Trophoblast cell (in vitro differentiated cells and primary cell): ENCODE measurements at regions not wholly inside any gene's neighbourhood (a gene's known extent, or its start where the extent isn't known, plus 50 kb on each side); places are given as distances from the start of the nearest gene placed in this dataset.

ENCODE experiments used
- DNase-seq, 2 donors: peaks; one replicate each; pipeline ENCODE4 v3.0.0-alpha.2; 2016
- H2AFZ ChIP-seq: 2 replicates; pipeline ENCODE4 v1.6.1; 2013; ENCODE audit warnings: low read length, moderate library complexity, mild to moderate bottlenecking; ENCODE audit not compliant: insufficient read depth, poor library complexity
- H2AK5ac ChIP-seq: 2 replicates; pipeline ENCODE4 v1.6.1; 2013; ENCODE audit warnings: mild to moderate bottlenecking, low read length
- H2BK120ac ChIP-seq: 2 replicates; pipeline ENCODE4 v1.6.1; 2013; ENCODE audit warnings: low read length, mild to moderate bottlenecking, moderate library complexity; ENCODE audit not compliant: insufficient read depth, poor library complexity
- H2BK12ac ChIP-seq: 2 replicates; pipeline ENCODE4 v1.6.1; 2013; ENCODE audit warnings: mild to moderate bottlenecking, low read length, moderate library complexity
- H2BK5ac ChIP-seq: 2 replicates; pipeline ENCODE4 v1.6.1; 2013; ENCODE audit warnings: low read length, low read depth, moderate library complexity, mild to moderate bottlenecking; ENCODE audit not compliant: poor library complexity
- H3K14ac ChIP-seq: 2 replicates; pipeline ENCODE4 v1.6.1; 2013; ENCODE audit warnings: mild to moderate bottlenecking, low read length
- H3K18ac ChIP-seq: 2 replicates; pipeline ENCODE4 v1.6.1; 2013; ENCODE audit warnings: mild to moderate bottlenecking, low read length
- H3K23ac ChIP-seq: 2 replicates; pipeline ENCODE4 v1.6.1; 2013; ENCODE audit warnings: low read length
- H3K27ac ChIP-seq: 2 replicates; pipeline ENCODE4 v1.5.1; 2013; ENCODE audit warnings: low read depth, mild to moderate bottlenecking, inconsistent platforms, low read length, moderate library complexity
- H3K27me3 ChIP-seq: 2 replicates; pipeline ENCODE4 v1.6.1; 2013; ENCODE audit warnings: inconsistent platforms, mild to moderate bottlenecking, low read length, moderate library complexity; ENCODE audit not compliant: insufficient read depth
- H3K36me3 ChIP-seq, 2 experiments: 1 replicate in 1 of 2; 2 replicates in 1 of 2; pipeline ENCODE4 v1.6.1; 2013; ENCODE audit warnings: low read length in 2 of 2, mild to moderate bottlenecking in 2 of 2, moderate library complexity in 1 of 2; ENCODE audit not compliant: insufficient read depth in 2 of 2, control insufficient read depth in 1 of 2
- H3K4ac ChIP-seq: 2 replicates; pipeline ENCODE4 v1.6.1; 2013; ENCODE audit warnings: low read depth, mild to moderate bottlenecking, low read length, moderate library complexity
- H3K4me1 ChIP-seq, 2 experiments: 1 replicate in 1 of 2; 2 replicates in 1 of 2; pipeline ENCODE4 v1.6.1; 2013; ENCODE audit warnings: low read length in 2 of 2, mild to moderate bottlenecking in 2 of 2, moderate library complexity in 1 of 2; ENCODE audit not compliant: insufficient read depth in 2 of 2, control insufficient read depth in 1 of 2
- H3K4me2 ChIP-seq: 2 replicates; pipeline ENCODE4 v1.6.1; 2013; ENCODE audit warnings: inconsistent platforms, mild to moderate bottlenecking, low read length, moderate library complexity
- H3K4me3 ChIP-seq: 2 replicates; pipeline ENCODE4 v1.5.1; 2013; ENCODE audit warnings: mild to moderate bottlenecking, low read depth, low read length, inconsistent platforms
- H3K79me1 ChIP-seq: one replicate; pipeline ENCODE4 v1.6.1; 2013; ENCODE audit warnings: low read length
- H3K79me2 ChIP-seq: 2 replicates; pipeline ENCODE4 v1.6.1; 2013; ENCODE audit warnings: low read length, mild to moderate bottlenecking; ENCODE audit not compliant: control insufficient read depth, insufficient read depth, poor library complexity
- H3K9ac ChIP-seq: 2 replicates; pipeline ENCODE4 v1.6.1; 2013; ENCODE audit warnings: mild to moderate bottlenecking, low read length
- H3K9me3 ChIP-seq: 2 replicates; pipeline ENCODE4 v1.6.1; 2013; ENCODE audit warnings: low read depth, mild to moderate bottlenecking, control low read depth, inconsistent platforms, low read length; ENCODE audit not compliant: insufficient read depth
- H4K12ac ChIP-seq: 2 replicates; pipeline ENCODE4 v1.6.1; 2013; ENCODE audit warnings: low read depth, mild to moderate bottlenecking, low read length, moderate library complexity
- H4K8ac ChIP-seq: 2 replicates; pipeline ENCODE4 v1.6.1; 2013; ENCODE audit warnings: low read depth, mild to moderate bottlenecking, low read length, moderate library complexity
- H4K91ac ChIP-seq: one replicate; pipeline ENCODE4 v1.6.1; 2013; ENCODE audit warnings: low read depth, mild to moderate bottlenecking, low read length, moderate library complexity
- WGBS: extraction: QIAGEN DNeasy Blood & Tissue Kit; methylation state at CpG from one replicate; pipeline ENCODE4 v1.1.7; 2013; ENCODE audit warnings: missing lambda C conversion rate; ENCODE audit not compliant: insufficient read length, insufficient coverage; ENCODE audit errors: extremely low coverage; 5-methylcytosine and 5-hydroxymethylcytosine counted together

GRCh38 chr2:60333264-60333663, 220.2 kb downstream of the BCL11A start:
- Histone ChIP-seq H3K9ac (no peak overlapping the region), H3K4me3 (no peak overlapping the region), H3K27me3 (no peaks in the 10 kb centered on the region), H4K12ac (no peak overlapping the region), H2BK12ac (no peak overlapping the region), H3K18ac (no peak overlapping the region), H3K79me1 (peaks cover 2% of the 10 kb centered on the region), H3K4ac (no peak overlapping the region), H3K79me2 (no peaks in the 10 kb centered on the region), H3K4me2 (no peak overlapping the region), H2BK5ac (no peak overlapping the region), H2AFZ (no peak overlapping the region), H2AK5ac (no peak overlapping the region), H2BK120ac (no peak overlapping the region), H4K8ac (no peak overlapping the region), H3K23ac (no peak overlapping the region), H3K9me3 (no peaks in the 10 kb centered on the region), H3K27ac (no peak overlapping the region), H4K91ac (no peak overlapping the region), H3K4me1 (peaks cover 0 to 5% of the 10 kb centered on the region in 2 experiments), H3K14ac (no peak overlapping the region), H3K36me3 (no peaks in the 10 kb centered on the region)
- WGBS = no CpG with 5 or more reads among the region's 8 CpGs
- no peak for DNase-seq

GRCh38 chr2:60331115-60331809, 222.2 kb downstream of the BCL11A start:
- Histone ChIP-seq H3K9ac (no peak overlapping the region), H3K79me1 (no peaks in the 10 kb centered on the region), H3K4me3 (no peak overlapping the region), H3K4ac (no peak overlapping the region), H3K9me3 (no peaks in the 10 kb centered on the region), H3K27ac (no peak overlapping the region), H2AK5ac (no peak overlapping the region), H3K18ac (no peak overlapping the region), H3K27me3 (no peaks in the 10 kb centered on the region), H4K91ac (no peak overlapping the region), H4K8ac (no peak overlapping the region), H3K4me2 (no peak overlapping the region), H3K14ac (no peak overlapping the region), H3K79me2 (no peaks in the 10 kb centered on the region), H3K23ac (no peak overlapping the region), H2AFZ (no peak overlapping the region), H3K36me3 (no peaks in the 10 kb centered on the region), H2BK120ac (no peak overlapping the region), H4K12ac (no peak overlapping the region), H2BK5ac (no peak overlapping the region), H2BK12ac (no peak overlapping the region), H3K4me1 (peaks cover 0 to 2% of the 10 kb centered on the region in 2 experiments)
- no CpG with 5 or more reads among the region's 7 CpGs for WGBS
- no peak for DNase-seq

GRCh38 chr2:60329225-60329624, 224.2 kb downstream of the BCL11A start:
- no peaks in the 10 kb centered on the region for H3K27me3 ChIP-seq
- H3K18ac ChIP-seq = no peak overlapping the region
- no peak overlapping the region for H3K14ac ChIP-seq
- no peak overlapping the region for H4K91ac ChIP-seq
- no peak overlapping the region for H4K12ac ChIP-seq
- H3K23ac ChIP-seq = no peak overlapping the region
- no peak overlapping the region for H2BK12ac ChIP-seq
- no peak overlapping the region for H2BK5ac ChIP-seq
- no CpG with 5 or more reads among the region's 3 CpGs for WGBS
- no peak overlapping the region for H3K4me2 ChIP-seq
- no peak overlapping the region for H3K9ac ChIP-seq
- H3K27ac ChIP-seq = no peak overlapping the region
- H3K79me2 ChIP-seq = no peaks in the 10 kb centered on the region
- H3K36me3 ChIP-seq = no peaks in the 10 kb centered on the region
- no peak overlapping the region for H4K8ac ChIP-seq
- no peak overlapping the region for H2AFZ ChIP-seq
- H2BK120ac ChIP-seq = no peak overlapping the region
- no peak overlapping the region for H2AK5ac ChIP-seq
- H3K79me1 ChIP-seq = no peaks in the 10 kb centered on the region
- no peak overlapping the region for H3K4ac ChIP-seq
- no peak overlapping the region for H3K4me3 ChIP-seq
- DNase-seq = no peak
- H3K9me3 ChIP-seq = no peaks in the 10 kb centered on the region
- no peaks in the 10 kb centered on the region for H3K4me1 ChIP-seq

- Histone ChIP-seq H3K4me2 (no peak overlapping the region), H3K79me1 (no peaks in the 10 kb centered on the region), H3K9me3 (no peaks in the 10 kb centered on the region), H3K18ac (no peak overlapping the region), H3K4ac (no peak overlapping the region), H3K4me1 (no peaks in the 10 kb centered on the region), H3K79me2 (no peaks in the 10 kb centered on the region), H4K12ac (no peak overlapping the region), H4K91ac (no peak overlapping the region), H2BK5ac (no peak overlapping the region), H3K23ac (no peak overlapping the region), H3K27me3 (no peaks in the 10 kb centered on the region), H3K9ac (no peak overlapping the region), H2AFZ (no peak overlapping the region), H3K36me3 (no peaks in the 10 kb centered on the region), H3K4me3 (no peak overlapping the region), H2BK120ac (no peak overlapping the region), H3K14ac (no peak overlapping the region), H3K27ac (no peak overlapping the region), H2BK12ac (no peak overlapping the region), H2AK5ac (no peak overlapping the region), H4K8ac (no peak overlapping the region)
- no CpG with 5 or more reads among the region's 5 CpGs for WGBS
- DNase-seq = no peak
These were observed 228.9 kb downstream of the BCL11A start for GRCh38 chr2:60324536-60324935.
